Breast epithelium (tissue), 4 donors: ENCODE measurements at regions not wholly inside any gene's neighbourhood (a gene's known extent, or its start where the extent isn't known, plus 50 kb on each side); places are given as distances from the start of the nearest gene placed in this dataset.

Experiments
- DNase-seq, 2 donors: peaks; one replicate each; pipeline ENCODE4 v3.0.0-alpha.2; 2019; ENCODE audit warnings: low spot score in 2 of 2
- H3K27ac ChIP-seq, 2 donors: fragments of 200-600 bp; sonication (generic) in 1 of 2; one replicate each; pipeline ENCODE4 v1.5.1; 2016 to 2019; ENCODE audit warnings: mild to moderate bottlenecking in 1 of 2
- H3K27me3 ChIP-seq, 2 donors: fragments of 200-600 bp; sonication (generic) in 1 of 2; one replicate each; pipeline versions ENCODE4 v1.5.1 to v1.6.0; 2017 to 2019; ENCODE audit warnings: control low read depth in 1 of 2, mild to moderate bottlenecking in 1 of 2
- H3K36me3 ChIP-seq: fragments of 200-600 bp; one replicate; pipeline ENCODE4 v1.5.1; 2019
- H3K4me1 ChIP-seq, 2 donors: fragments of 200-600 bp; sonication (generic); one replicate each; pipeline ENCODE4 v1.5.1; 2016 to 2019; ENCODE audit warnings: control low read depth in 1 of 2
- H3K4me3 ChIP-seq, 3 donors: fragments of 200-600 bp; sonication (generic); 1 replicate in 2 of 3; 2 replicates in 1 of 3; pipeline ENCODE4 v1.5.1; 2016 to 2019; ENCODE audit warnings: mild to moderate bottlenecking in 3 of 3, moderate library complexity in 2 of 3
- H3K9me3 ChIP-seq, 2 donors: fragments of 200-600 bp; sonication (generic) in 1 of 2; one replicate each; pipeline ENCODE4 v1.5.1; 2016 to 2019; ENCODE audit warnings: control low read depth in 1 of 2
- CTCF ChIP-seq, 3 donors: fragments of 450-650 bp; IDR thresholded peaks; one replicate each; pipeline ENCODE4 v1.5.1; 2016 to 2017; ENCODE audit warnings: antibody characterized with exemption in 3 of 3, mild to moderate bottlenecking in 3 of 3, moderate library complexity in 3 of 3
- POLR2A ChIP-seq: fragments of 450-650 bp; IDR thresholded peaks from one replicate; pipeline ENCODE4 v1.6.1; 2016; ENCODE audit warnings: antibody characterized with exemption, mild to moderate bottlenecking, moderate library complexity
- POLR2AphosphoS5 ChIP-seq, 3 donors: sonication (generic); formaldehyde crosslinking; IDR thresholded peaks; one replicate each; pipeline ENCODE4 v1.6.1; 2017; ENCODE audit warnings: antibody characterized with exemption in 3 of 3
- intact Hi-C: fragments of 100-400 bp; cut with DNase I; formaldehyde crosslinking; loops from one replicate; pipeline ENCODE4 v1.15.1; 2023; ENCODE audit warnings: low total_unique reads

- intact Hi-C loops, result no loop called here
- Histone ChIP-seq H3K4me1 (no peaks in the 10 kb centered on the region), H3K9me3 (no peaks in the 10 kb centered on the region), H3K27me3 (no peaks in the 10 kb centered on the region), H3K27ac (no peak overlapping the region), H3K4me3 (no peak overlapping the region), H3K36me3 (no peaks in the 10 kb centered on the region)
- TF ChIP-seq POLR2A (no peak), CTCF (IDR thresholded peaks at IDR 0.05) (no peak), POLR2AphosphoS5 (IDR thresholded peaks at IDR 0.05) (no peak)
- DNase-seq, result no peak
These were observed 124.5 kb upstream of the SH3BP4 start for GRCh38 chr2:234827096-234827860.

GRCh38 chr2:234826681-234827080, 125.1 kb upstream of the SH3BP4 start:
- intact Hi-C loops, result no loop called here
- Histone ChIP-seq H3K4me1 (no peaks in the 10 kb centered on the region), H3K4me3 (no peak overlapping the region), H3K27ac (no peak overlapping the region), H3K36me3 (no peaks in the 10 kb centered on the region), H3K27me3 (no peaks in the 10 kb centered on the region), H3K9me3 (no peaks in the 10 kb centered on the region)
- no peak for DNase-seq
- TF ChIP-seq POLR2A (no peak), POLR2AphosphoS5 (IDR thresholded peaks at IDR 0.05) (no peak), CTCF (IDR thresholded peaks at IDR 0.05) (no peak)

GRCh38 chr2:234825616-234826015, 126.2 kb upstream of the SH3BP4 start:
- intact Hi-C loops, result no loop called here
- Histone ChIP-seq H3K9me3 (no peaks in the 10 kb centered on the region), H3K4me1 (no peaks in the 10 kb centered on the region), H3K27ac (no peak overlapping the region), H3K36me3 (no peaks in the 10 kb centered on the region), H3K4me3 (no peak overlapping the region), H3K27me3 (no peaks in the 10 kb centered on the region)
- TF ChIP-seq CTCF (IDR thresholded peaks at IDR 0.05) (no peak), POLR2AphosphoS5 (IDR thresholded peaks at IDR 0.05) (no peak), POLR2A (no peak)
- DNase-seq, result no peak

GRCh38 chr2:234823877-234824376, 127.9 kb upstream of the SH3BP4 start:
- TF ChIP-seq POLR2A (no peak), POLR2AphosphoS5 (IDR thresholded peaks at IDR 0.05) (peak in 1 of 3 donors; percentile 0)
- peak overlapping the region; percentile 15 to 40 for H3K27ac ChIP-seq
- intact Hi-C loops, result no loop called here
- DNase-seq, result no peak
- H3K4me1 ChIP-seq, result no peaks in the 10 kb centered on the region
- H3K27me3 ChIP-seq, result no peaks in the 10 kb centered on the region
- no peak overlapping the region for H3K4me3 ChIP-seq
- no peaks in the 10 kb centered on the region for H3K36me3 ChIP-seq
- no peaks in the 10 kb centered on the region for H3K9me3 ChIP-seq

GRCh38 chr2:234823196-234823876, 128.5 kb upstream of the SH3BP4 start:
- Histone ChIP-seq H3K4me3 (no peak overlapping the region), H3K36me3 (no peaks in the 10 kb centered on the region), H3K27ac (peak overlapping the region; percentile 30 to 40), H3K9me3 (no peaks in the 10 kb centered on the region), H3K4me1 (no peaks in the 10 kb centered on the region), H3K27me3 (no peaks in the 10 kb centered on the region)
- TF ChIP-seq CTCF (IDR thresholded peaks at IDR 0.05) (no peak), POLR2A (no peak), POLR2AphosphoS5 (IDR thresholded peaks at IDR 0.05) (peak in 2 of 3 donors; percentile 9 to 17)
- intact Hi-C loops, result no loop called here
- no peak for DNase-seq
